HCT116 (cell line): ENCODE measurements at regions not wholly inside any gene's neighbourhood (a gene's known extent, or its start where the extent isn't known, plus 50 kb on each side); places are given as distances from the start of the nearest gene placed in this dataset.

Source experiments
- ATAC-seq: fragments of 200-7000 bp; cut with Tn5 transposase; 2 replicates; pipeline ENCODE4 v1.9.1; 2020; ENCODE audit warnings: mild to moderate bottlenecking, moderate library complexity
- BruUV-seq: library from RNA; stranded (reverse); fragments of 400-500 nt; replicated peaks from 2 replicates; lab custom pipeline; 2021; lab: Mats Ljungman, UMichigan
- CTCF ChIA-PET: fragments of 300-600 bp; sonication (Branson Sonifier 250); formaldehyde crosslinking; loops from one replicate; lab custom pipeline; 2021; ENCODE audit warnings: antibody characterized with exemption; lab: Charles Lee
- POLR2A ChIA-PET: fragments of 300-600, 350-600 bp; sonication (Branson Sonifier 250); formaldehyde crosslinking; loops from one replicate; lab custom pipeline; 2021; ENCODE audit warnings: antibody characterized with exemption; lab: Charles Lee
- RAD21 ChIA-PET, 2 experiments: fragments of 300-600 bp; sonication (Branson Sonifier 250); formaldehyde crosslinking; loops; one replicate each; lab custom pipeline; 2023; ENCODE audit warnings: low total read pairs in 2 of 2; ENCODE audit not compliant: uncharacterized antibody in 2 of 2, unreplicated experiment in 2 of 2, low non-redundant PET in 1 of 2; lab: Charles Lee
- DNase-seq: peaks from one replicate; pipeline ENCODE4 v3.0.0-alpha.2; 2010; ENCODE audit warnings: low read depth, low spot score
- H2AFZ ChIP-seq: fragments of 200-600 bp; shearing (Covaris generic), sonication (generic); 2 replicates; pipeline ENCODE4 v1.6.1; 2017; ENCODE audit warnings: low read depth, mixed run types, mixed read lengths, antibody characterized with exemption, low read length; ENCODE audit not compliant: poor library complexity, severe bottlenecking
- H3K27ac ChIP-seq: 2 replicates; pipeline ENCODE4 v1.5.1; 2012; ENCODE audit warnings: low read depth, low read length
- H3K27me3 ChIP-seq: fragments of 200-600 bp; sonication (generic); 2 replicates; pipeline ENCODE4 v1.6.1; 2016; ENCODE audit warnings: mixed run types, low read length, mixed read lengths; ENCODE audit not compliant: insufficient read depth
- H3K36me3 ChIP-seq, 2 experiments: fragments of 200-500 bp in 1 of 2; fragments of 200-600 bp in 1 of 2; sonication (Bioruptor generic) in 1 of 2; sonication (generic) in 1 of 2; 2 replicates each; pipeline versions ENCODE4 v1.5.1 to v1.6.1; 2014 to 2016; ENCODE audit warnings: low read length in 2 of 2, inconsistent platforms in 1 of 2, mixed read lengths in 1 of 2, mixed run types in 1 of 2; ENCODE audit not compliant: insufficient read depth in 2 of 2, control insufficient read depth in 1 of 2
- H3K4me1 ChIP-seq, 2 experiments: fragments of 200-600 bp in 1 of 2; sonication (generic) in 1 of 2; 2 replicates each; pipeline versions ENCODE4 v1.5.1 to v1.6.1; 2012 to 2017; ENCODE audit warnings: low read length in 2 of 2, inconsistent platforms in 1 of 2, mild to moderate bottlenecking in 1 of 2, mixed read lengths in 1 of 2, mixed run types in 1 of 2, moderate library complexity in 1 of 2; ENCODE audit not compliant: insufficient read depth in 2 of 2, control insufficient read depth in 1 of 2
- H3K4me2 ChIP-seq: fragments of 200-600 bp; sonication (generic); 2 replicates; pipeline ENCODE4 v1.6.1; 2017; ENCODE audit warnings: mixed run types, low read length, mixed read lengths
- H3K4me3 ChIP-seq, 2 experiments: fragments of 200-600 bp in 1 of 2; sonication (generic) in 1 of 2; replicated peaks in 1 of 2; 2 replicates each; pipeline ENCODE4 v1.5.1; 2011 to 2016; ENCODE audit warnings: low read length in 2 of 2, control low read depth in 1 of 2, low read depth in 1 of 2, mild to moderate bottlenecking in 1 of 2, mixed read lengths in 1 of 2, mixed run types in 1 of 2
- H3K79me2 ChIP-seq: fragments of 200-600 bp; sonication (generic); 2 replicates; pipeline ENCODE4 v1.6.1; 2017; ENCODE audit warnings: mild to moderate bottlenecking, mixed run types, low read length, moderate library complexity, mixed read lengths; ENCODE audit not compliant: insufficient read depth
- H3K9ac ChIP-seq: fragments of 200-600 bp; sonication (generic); 2 replicates; pipeline ENCODE4 v1.6.1; 2016; ENCODE audit warnings: low read length, mixed read lengths
- H3K9me2 ChIP-seq: fragments of 200-600 bp; sonication (generic), shearing (Covaris generic); 2 replicates; pipeline ENCODE4 v1.6.1; 2017; ENCODE audit warnings: mixed run types, mild to moderate bottlenecking, moderate library complexity; ENCODE audit not compliant: insufficient read depth
- H3K9me3 ChIP-seq, 2 experiments: fragments of 200-500 bp in 1 of 2; fragments of 200-600 bp in 1 of 2; sonication (Bioruptor generic) in 1 of 2; sonication (generic) in 1 of 2; 2 replicates each; pipeline ENCODE4 v1.6.1; 2014 to 2017; ENCODE audit warnings: low read length in 2 of 2, mixed read lengths in 2 of 2, inconsistent platforms in 1 of 2, low read depth in 1 of 2, mild to moderate bottlenecking in 1 of 2, mixed run types in 1 of 2, moderate library complexity in 1 of 2; ENCODE audit not compliant: control insufficient read depth in 1 of 2, insufficient read depth in 1 of 2
- H4K20me1 ChIP-seq: fragments of 200-600 bp; sonication (generic), shearing (Covaris generic); 2 replicates; pipeline ENCODE4 v1.6.1; 2017; ENCODE audit warnings: mixed run types, mild to moderate bottlenecking, moderate library complexity; ENCODE audit not compliant: insufficient read depth
- ATF3 ChIP-seq: IDR thresholded peaks from 2 replicates; pipeline ENCODE4 v1.6.1; 2012
- CBX3 ChIP-seq: IDR thresholded peaks from 2 replicates; pipeline ENCODE4 v1.6.1; 2012; ENCODE audit warnings: low read depth
- CEBPB ChIP-seq: IDR thresholded peaks from 2 replicates; pipeline ENCODE4 v1.6.1; 2012; ENCODE audit warnings: low read depth
- CTCF ChIP-seq, 3 experiments: fragments of 200-600 bp in 1 of 3; sonication (generic) in 1 of 3; IDR thresholded peaks in 2 of 3; conservative IDR thresholded peaks in 1 of 3; 2 replicates each; pipeline ENCODE4 v1.5.1; 2012 to 2017; ENCODE audit warnings: low read depth in 2 of 3, low read length in 2 of 3, antibody characterized with exemption in 1 of 3, borderline replicate concordance in 1 of 3, control low read depth in 1 of 3, mild to moderate bottlenecking in 1 of 3, mixed read lengths in 1 of 3, mixed run types in 1 of 3, moderate library complexity in 1 of 3; ENCODE audit not compliant: insufficient read depth in 1 of 3
- MAX ChIP-seq: IDR thresholded peaks from 2 replicates; pipeline ENCODE4 v1.6.1; 2012
- RAD21 ChIP-seq: IDR thresholded peaks from 2 replicates; pipeline ENCODE4 v1.6.1; 2012; ENCODE audit warnings: low read depth, mild to moderate bottlenecking
- YY1 ChIP-seq: IDR thresholded peaks from 2 replicates; pipeline ENCODE4 v1.6.1; 2011; ENCODE audit warnings: low read length, low read depth, moderate library complexity, mild to moderate bottlenecking; ENCODE audit not compliant: insufficient replicate concordance; ENCODE audit errors: extremely low read depth
- ZBTB33 ChIP-seq: IDR thresholded peaks from 2 replicates; pipeline ENCODE4 v1.6.1; 2011; ENCODE audit warnings: mild to moderate bottlenecking, low read length, moderate library complexity; ENCODE audit not compliant: insufficient replicate concordance; ENCODE audit errors: extremely low read depth
- ZFX ChIP-seq: fragments of 450-650 bp; IDR thresholded peaks from 2 replicates; pipeline ENCODE4 v1.6.1; 2017
- ZNF274 ChIP-seq: fragments of 200-500 bp; sonication (Bioruptor generic); IDR thresholded peaks from 2 replicates; pipeline ENCODE4 v1.6.1; 2014; ENCODE audit warnings: mild to moderate bottlenecking, low read depth, low read length, inconsistent platforms
- intact Hi-C: fragments of 100-400 bp; cut with micrococcal nuclease; formaldehyde crosslinking; loops from 2 replicates; pipeline ENCODE4 v1.10.0; 2022

DNA sequence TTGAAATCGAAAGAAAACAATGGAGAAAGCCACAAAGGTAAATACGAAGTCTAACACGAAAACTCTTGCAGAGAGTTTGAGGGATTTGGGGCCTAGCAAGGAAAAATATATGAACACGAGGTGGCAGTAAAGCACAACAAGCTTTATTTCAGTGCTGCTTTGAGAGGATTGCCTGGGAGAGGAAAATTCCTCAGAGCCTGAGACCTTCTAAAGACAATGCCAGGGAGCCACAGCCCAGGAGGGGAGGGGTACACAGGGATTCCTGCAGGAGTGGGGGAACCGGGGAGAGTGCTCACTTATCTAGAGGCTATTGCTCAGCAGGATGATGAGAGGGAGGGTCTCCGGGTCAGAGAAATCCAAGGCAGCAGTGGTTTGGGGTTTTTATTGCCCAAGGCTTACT lies 134.9 kb upstream of the ADCY2 start:
- no peak overlapping the region for H3K4me2 ChIP-seq
- no peak for DNase-seq
- no peaks in the 10 kb centered on the region for H3K27me3 ChIP-seq
- H4K20me1 ChIP-seq, result no peaks in the 10 kb centered on the region
- H3K4me3 ChIP-seq, result no peak overlapping the region
- no peak overlapping the region for H3K27ac ChIP-seq
- ChIA-PET RAD21 (no interaction called here), CTCF (no interaction called here), POLR2A (no interaction called here)
- BruUV-seq, result no TSS peak
- no peaks in the 10 kb centered on the region for H3K4me1 ChIP-seq
- no peak for ATAC-seq
- no peaks in the 10 kb centered on the region for H3K79me2 ChIP-seq
- TF ChIP-seq CBX3 (no peak), CTCF (IDR thresholded peaks at IDR 0.05 in 2 of 3, conservative IDR thresholded peaks at IDR 0.05 in 1 of 3; ENCODE audit: borderline replicate concordance in 1 of 3, insufficient read depth in 1 of 3, low read depth in 2 of 3, low read length in 2 of 3) (0 out of 6 replicates have a peak, but pooled peaks of 1 of the 3 experiments have one; percentile 19), RAD21 (0 out of 2 replicates have a peak, but pooled peaks have one; percentile 16)
- no peaks in the 10 kb centered on the region for H3K9me2 ChIP-seq
- H3K9ac ChIP-seq, result no peak overlapping the region
- no peak overlapping the region for H2AFZ ChIP-seq
- intact Hi-C loops, result loop anchor here (5.0 kb wide), 1 partner anchor 486 kb away; no protein-coding TSS in a partner anchor
- no peaks in the 10 kb centered on the region for H3K36me3 ChIP-seq
- H3K9me3 ChIP-seq, result peaks cover 0 to 8% of the 10 kb centered on the region in 2 experiments; a peak in 2 of 4 replicates

DNA sequence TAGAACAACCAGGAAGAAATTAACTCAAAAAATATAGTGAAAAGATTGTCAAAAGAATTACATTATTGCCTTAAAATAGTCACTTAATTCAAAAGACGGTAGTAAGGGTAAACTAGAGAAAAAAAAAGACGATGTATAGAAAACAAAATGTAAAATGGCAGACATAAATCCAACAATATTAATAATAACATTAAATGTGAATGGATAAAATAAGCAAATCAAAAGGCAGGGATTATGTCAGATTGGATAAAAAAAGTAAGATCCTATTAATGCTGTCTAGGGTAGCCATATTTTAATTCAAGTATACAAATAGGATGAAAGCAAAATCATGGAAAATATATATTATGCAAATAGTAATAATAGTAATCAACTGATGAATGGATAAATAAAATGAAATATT lies 134.0 kb upstream of the ADCY2 start:
- ChIA-PET RAD21 (no interaction called here), CTCF (no interaction called here), POLR2A (no interaction called here)
- Histone ChIP-seq H4K20me1 (no peaks in the 10 kb centered on the region), H3K27me3 (no peaks in the 10 kb centered on the region), H3K9me3 (peaks cover 0 to 3% of the 10 kb centered on the region in 2 experiments; a peak in 2 of 4 replicates), H3K4me1 (no peaks in the 10 kb centered on the region), H3K9ac (no peak overlapping the region), H3K4me2 (no peak overlapping the region), H3K79me2 (no peaks in the 10 kb centered on the region), H3K4me3 (no peak overlapping the region), H3K27ac (no peak overlapping the region), H3K9me2 (no peaks in the 10 kb centered on the region), H3K36me3 (no peaks in the 10 kb centered on the region), H2AFZ (no peak overlapping the region)
- TF ChIP-seq ZBTB33 (no peak), MAX (no peak), ZFX (no peak), ZNF274 (no peak), CEBPB (no peak), ATF3 (no peak), YY1 (no peak)
- ATAC-seq (no peak), DNase-seq (no peak)
- intact Hi-C loops, result loop anchor here (5.0 kb wide), 1 partner anchor 485 kb away; no protein-coding TSS in a partner anchor
- no TSS peak for BruUV-seq
